Esophagus squamous epithelium (tissue), 5 donors: ENCODE measurements at regions not wholly inside any gene's neighbourhood (a gene's known extent, or its start where the extent isn't known, plus 50 kb on each side); places are given as distances from the start of the nearest gene placed in this dataset.
A peak's percentile ranks its signal among the peaks of the same experiment; 100 is the strongest.

Experiments
- DNase-seq: peaks from one replicate; lab custom pipeline; 2025; lab: John Stamatoyannopoulos, UW
- H3K27ac ChIP-seq, 4 donors: fragments of 200-600 bp; sonication (generic); one replicate each; pipeline ENCODE4 v1.5.1; 2016 to 2019; ENCODE audit warnings: mild to moderate bottlenecking in 1 of 4
- H3K27me3 ChIP-seq, 4 donors: fragments of 200-600 bp; sonication (generic); 1 replicate in 3 of 4; 2 replicates in 1 of 4; pipeline versions ENCODE4 v1.5.1 to v1.6.0; 2017 to 2021; ENCODE audit warnings: antibody characterized with exemption in 1 of 4
- H3K36me3 ChIP-seq, 3 donors: fragments of 200-600 bp; sonication (generic); one replicate each; pipeline ENCODE4 v1.5.1; 2016 to 2019
- H3K4me1 ChIP-seq, 3 donors: fragments of 200-600 bp; sonication (generic); one replicate each; pipeline ENCODE4 v1.5.1; 2017 to 2019
- H3K4me3 ChIP-seq, 4 donors: fragments of 200-600 bp; sonication (generic); 1 replicate in 3 of 4; 2 replicates in 1 of 4; pipeline ENCODE4 v1.5.1; 2016 to 2019; ENCODE audit warnings: mild to moderate bottlenecking in 2 of 4, moderate library complexity in 1 of 4
- H3K9me3 ChIP-seq, 3 donors: fragments of 200-600 bp; sonication (generic); one replicate each; pipeline ENCODE4 v1.5.1; 2016 to 2019
- CTCF ChIP-seq, 6 experiments: fragments of 450-650 bp in 4 of 6; fragments of 200-600 bp in 2 of 6; sonication (generic) in 2 of 6; IDR thresholded peaks; one replicate each; pipeline ENCODE4 v1.5.1; 2016 to 2019; ENCODE audit warnings: antibody characterized with exemption in 6 of 6, mild to moderate bottlenecking in 4 of 6, moderate library complexity in 4 of 6
- POLR2A ChIP-seq, 4 donors: fragments of 450-650 bp; IDR thresholded peaks; one replicate each; pipeline ENCODE4 v1.6.1; 2017; ENCODE audit warnings: antibody characterized with exemption in 4 of 4, mild to moderate bottlenecking in 4 of 4, moderate library complexity in 3 of 4
- WGBS, 2 donors: methylation state at CpG; one replicate each; pipeline ENCODE4 v1.1.5; 2018; 5-methylcytosine and 5-hydroxymethylcytosine counted together
- intact Hi-C: fragments of 100-400 bp; cut with DNase I; formaldehyde crosslinking; loops from one replicate; pipeline ENCODE4 v1.15.0; 2022
- donor health status: DM: yes; HTN: yes; CAD: no.

GRCh38 chr20:40341561-40341960 is 347.5 kb downstream of the MAFB start:
- Histone ChIP-seq H3K36me3 (no peaks in the 10 kb centered on the region), H3K27ac (no peak overlapping the region), H3K9me3 (peaks cover 0 to 13% (median 4%) of the 10 kb centered on the region in 3 donors), H3K4me3 (no peak overlapping the region), H3K4me1 (no peaks in the 10 kb centered on the region), H3K27me3 (no peaks in the 10 kb centered on the region)
- DNase-seq, result no peak
- intact Hi-C loops, result no loop called here
- TF ChIP-seq CTCF (IDR thresholded peaks at IDR 0.05) (no peak), POLR2A (IDR thresholded peaks at IDR 0.05) (no peak)

- no peaks in the 10 kb centered on the region for H3K27me3 ChIP-seq
- peaks cover 0 to 13% (median 4%) of the 10 kb centered on the region in 3 donors for H3K9me3 ChIP-seq
- no peaks in the 10 kb centered on the region for H3K4me1 ChIP-seq
- DNase-seq, result no peak
- TF ChIP-seq CTCF (IDR thresholded peaks at IDR 0.05) (no peak), POLR2A (IDR thresholded peaks at IDR 0.05) (no peak)
- H3K4me3 ChIP-seq, result no peak overlapping the region
- H3K27ac ChIP-seq, result peak overlapping the region in 2 of 4 donors; percentile 30 to 35
- no peaks in the 10 kb centered on the region for H3K36me3 ChIP-seq
- intact Hi-C loops, result no loop called here
- 67 to 78% methylated on average over 2 of the region's 2 CpGs for WGBS, 2 donors
Observed at GRCh38 chr20:40339661-40340449, 349.2 kb downstream of the MAFB start.

GRCh38 chr20:40336533-40336932 is 352.5 kb downstream of the MAFB start:
- DNase-seq, result no peak
- no peak for TF ChIP-seq CTCF (IDR thresholded peaks at IDR 0.05)
- no peak for TF ChIP-seq POLR2A (IDR thresholded peaks at IDR 0.05)
- Histone ChIP-seq H3K27ac (no peak overlapping the region), H3K4me3 (no peak overlapping the region), H3K36me3 (no peaks in the 10 kb centered on the region), H3K27me3 (no peaks in the 10 kb centered on the region), H3K4me1 (peaks cover 3 to 15% (median 7%) of the 10 kb centered on the region in 3 donors), H3K9me3 (no peaks in the 10 kb centered on the region)
- intact Hi-C loops, result no loop called here
- WGBS, 2 donors, result 70% methylated on average over 1 of the region's 1 CpG; no CpG with 5 or more reads in 1 of the 2 donors

GRCh38 chr20:40335901-40336351 is 353.1 kb downstream of the MAFB start:
- no peak overlapping the region for H3K27ac ChIP-seq
- TF ChIP-seq CTCF (IDR thresholded peaks at IDR 0.05) (no peak), POLR2A (IDR thresholded peaks at IDR 0.05) (no peak)
- peaks cover 3 to 21% (median 7%) of the 10 kb centered on the region in 3 donors for H3K4me1 ChIP-seq
- 57 to 72% methylated on average over 2 to 3 of the region's 3 CpGs for WGBS, 2 donors
- no peaks in the 10 kb centered on the region for H3K9me3 ChIP-seq
- intact Hi-C loops, result no loop called here
- no peaks in the 10 kb centered on the region for H3K36me3 ChIP-seq
- H3K4me3 ChIP-seq, result no peak overlapping the region
- no peaks in the 10 kb centered on the region for H3K27me3 ChIP-seq
- DNase-seq, result no peak

- 90 to 91% methylated on average over 5 to 6 of the region's 6 CpGs for WGBS, 2 donors
- Histone ChIP-seq H3K9me3 (no peaks in the 10 kb centered on the region), H3K27me3 (no peaks in the 10 kb centered on the region), H3K4me3 (no peak overlapping the region), H3K4me1 (peaks cover 3 to 21% (median 7%) of the 10 kb centered on the region in 3 donors), H3K36me3 (no peaks in the 10 kb centered on the region), H3K27ac (no peak overlapping the region)
- no peak for DNase-seq
- intact Hi-C loops, result no loop called here
- TF ChIP-seq CTCF (IDR thresholded peaks at IDR 0.05) (no peak), POLR2A (IDR thresholded peaks at IDR 0.05) (no peak)
Observed at GRCh38 chr20:40335437-40335836, 353.6 kb downstream of the MAFB start.
